ENCODE measurements at regions not wholly inside any gene's neighbourhood (a gene's known extent, or its start where the extent isn't known, plus 50 kb on each side); places are given as distances from the start of the nearest gene placed in this dataset.

- intact Hi-C loops (cut with micrococcal nuclease) = no loop called here
Observed at GRCh38 chr2:60400462-60401246, 152.8 kb downstream of the BCL11A start.

- intact Hi-C loops (cut with micrococcal nuclease) = no loop called here
Observed at GRCh38 chr2:60394463-60394862, 159.0 kb downstream of the BCL11A start.

- intact Hi-C loops (cut with micrococcal nuclease) = no loop called here
Observed at GRCh38 chr2:60391649-60392375, 161.6 kb downstream of the BCL11A start.

- intact Hi-C loops (cut with micrococcal nuclease) = no loop called here
Observed at GRCh38 chr2:60391230-60391629, 162.2 kb downstream of the BCL11A start.

- intact Hi-C loops (cut with micrococcal nuclease) = no loop called here
Observed at GRCh38 chr2:60386436-60386835, 167.0 kb downstream of the BCL11A start.

- intact Hi-C loops (cut with micrococcal nuclease) = no loop called here
Observed at GRCh38 chr2:60385648-60386047, 167.8 kb downstream of the BCL11A start.

- intact Hi-C loops (cut with micrococcal nuclease) = no loop called here
Observed at GRCh38 chr2:60383401-60384143, 169.9 kb downstream of the BCL11A start.

- intact Hi-C loops (cut with micrococcal nuclease) = no loop called here
Observed at GRCh38 chr2:60380411-60380810, 173.0 kb downstream of the BCL11A start.

GRCh38 chr2:60379684-60380083 is 173.8 kb downstream of the BCL11A start:
- intact Hi-C loops (cut with micrococcal nuclease) = no loop called here

GRCh38 chr2:60379216-60379615 is 174.2 kb downstream of the BCL11A start:
- intact Hi-C loops (cut with micrococcal nuclease) = no loop called here

GRCh38 chr2:60377825-60378224 is 175.6 kb downstream of the BCL11A start:
- intact Hi-C loops (cut with micrococcal nuclease) = no loop called here

- intact Hi-C loops (cut with micrococcal nuclease) = no loop called here
Observed at GRCh38 chr2:60376252-60376651, 177.2 kb downstream of the BCL11A start.

GRCh38 chr2:60371681-60372080 is 181.8 kb downstream of the BCL11A start:
- intact Hi-C loops (cut with micrococcal nuclease) = no loop called here

- intact Hi-C loops (cut with micrococcal nuclease) = no loop called here
Observed at GRCh38 chr2:60371219-60371618, 182.2 kb downstream of the BCL11A start.

GRCh38 chr2:60370814-60371213 is 182.6 kb downstream of the BCL11A start:
- intact Hi-C loops (cut with micrococcal nuclease) = no loop called here

- intact Hi-C loops (cut with micrococcal nuclease) = no loop called here
Observed at GRCh38 chr2:60368456-60368855, 185.0 kb downstream of the BCL11A start.

GRCh38 chr2:60366135-60366712 is 187.2 kb downstream of the BCL11A start:
- intact Hi-C loops (cut with micrococcal nuclease) = no loop called here

GRCh38 chr2:60365556-60365955 is 187.9 kb downstream of the BCL11A start:
- intact Hi-C loops (cut with micrococcal nuclease) = no loop called here

- intact Hi-C loops (cut with micrococcal nuclease) = no loop called here
Observed at GRCh38 chr2:60364491-60364890, 189.0 kb downstream of the BCL11A start.

- intact Hi-C loops (cut with micrococcal nuclease) = no loop called here
Observed at GRCh38 chr2:60361498-60361897, 192.0 kb downstream of the BCL11A start.

- intact Hi-C loops (cut with micrococcal nuclease) = no loop called here
Observed at GRCh38 chr2:60359569-60359968, 193.9 kb downstream of the BCL11A start.

GRCh38 chr2:60358476-60358875 is 195.0 kb downstream of the BCL11A start:
- intact Hi-C loops (cut with micrococcal nuclease) = no loop called here

All from T-helper 1 cell treated with Interleukin-12 subunit alpha and Interleukin-12 subunit beta and Interleukin-4 antibody, amounts not matched to agents 30 ng/mL and 1 ng/mL, for 36 hours (primary cell).